LNCAP (cell line): ENCODE measurements at regions not wholly inside any gene's neighbourhood (a gene's known extent, or its start where the extent isn't known, plus 50 kb on each side); places are given as distances from the start of the nearest gene placed in this dataset.

Source experiments
- CTCF ChIP-seq: fragments of 450-650 bp; IDR thresholded peaks from 2 replicates; pipeline ENCODE4 v1.5.1; 2017; ENCODE audit warnings: mild to moderate bottlenecking

- TF ChIP-seq CTCF, result no peak
These were observed 1012.8 kb upstream of the EDIL3 start for GRCh38 chr5:85397451-85397850.

- TF ChIP-seq CTCF, result no peak
These were observed 1043.8 kb upstream of the EDIL3 start for GRCh38 chr5:85428426-85428934.

DNA sequence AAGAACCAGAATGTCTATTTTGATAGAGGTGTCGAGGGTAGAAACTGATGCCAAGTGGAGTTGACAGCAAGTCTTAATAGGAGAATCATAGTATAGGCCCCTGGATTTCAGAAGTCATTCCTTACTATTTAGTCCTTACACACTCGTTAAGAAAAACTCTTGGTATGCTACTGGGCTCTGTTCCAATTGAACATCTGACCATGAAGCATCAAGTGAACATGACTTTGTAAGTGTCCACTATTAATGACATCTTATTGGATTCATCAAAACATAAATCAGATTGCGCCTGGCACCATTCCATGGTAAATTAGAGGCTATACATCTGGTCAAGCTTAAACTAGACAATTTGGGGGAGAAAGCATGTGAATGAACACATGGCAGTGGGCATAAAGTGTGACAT lies 1056.5 kb upstream of the EDIL3 start:
- no peak for TF ChIP-seq CTCF

DNA sequence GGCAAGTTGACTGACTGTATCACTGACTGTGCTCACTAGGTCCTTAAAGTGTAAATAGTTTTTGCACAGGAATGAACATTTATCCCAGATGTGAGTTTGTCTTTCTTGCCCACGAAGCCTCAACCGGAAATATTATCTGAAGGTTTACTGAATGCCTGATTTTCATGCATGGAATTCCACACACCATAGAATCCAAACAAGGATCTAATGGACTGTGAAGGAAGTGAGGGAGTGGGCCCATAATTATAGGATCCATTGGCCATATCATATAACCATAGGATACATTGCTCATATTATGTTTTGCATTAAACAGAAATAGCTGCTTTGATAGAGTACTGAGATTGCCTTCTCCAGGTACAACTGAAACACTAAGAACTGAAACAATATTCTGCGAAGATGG lies 1057.2 kb upstream of the EDIL3 start:
- no peak for TF ChIP-seq CTCF

DNA sequence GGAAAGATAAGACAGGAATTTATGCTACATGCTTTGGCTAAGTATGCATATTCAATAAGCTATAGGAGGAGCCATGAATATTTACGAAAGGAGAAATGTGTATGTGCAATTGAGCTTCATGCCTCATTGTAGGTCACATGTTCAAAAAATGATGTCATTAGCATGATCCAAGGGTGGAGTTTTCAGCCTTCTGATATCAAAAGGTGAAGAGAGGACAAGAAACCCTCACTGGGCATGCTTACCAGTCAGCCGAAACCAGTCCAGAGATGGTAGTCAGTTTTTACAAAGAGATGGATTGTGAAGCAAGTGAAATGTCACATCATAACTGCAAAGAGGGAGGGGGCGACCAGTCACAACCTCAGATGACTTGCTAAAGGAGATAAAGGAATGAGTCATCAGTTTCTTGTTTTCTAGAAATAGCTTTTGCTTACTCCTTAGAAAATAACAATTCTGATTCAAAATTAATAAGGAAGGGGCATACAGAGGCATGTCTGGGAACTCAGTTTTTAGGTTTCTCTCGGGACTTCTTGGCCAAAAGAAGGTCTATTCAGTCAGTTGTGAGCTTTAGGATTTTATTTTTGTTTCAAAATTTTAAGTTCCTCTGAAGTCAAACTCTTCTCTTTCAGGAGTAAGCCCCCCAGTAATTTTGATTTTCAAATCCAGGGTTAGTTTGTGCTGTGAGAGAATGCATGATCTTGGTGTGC lies 1067.8 kb upstream of the EDIL3 start:
- no peak for TF ChIP-seq CTCF

DNA sequence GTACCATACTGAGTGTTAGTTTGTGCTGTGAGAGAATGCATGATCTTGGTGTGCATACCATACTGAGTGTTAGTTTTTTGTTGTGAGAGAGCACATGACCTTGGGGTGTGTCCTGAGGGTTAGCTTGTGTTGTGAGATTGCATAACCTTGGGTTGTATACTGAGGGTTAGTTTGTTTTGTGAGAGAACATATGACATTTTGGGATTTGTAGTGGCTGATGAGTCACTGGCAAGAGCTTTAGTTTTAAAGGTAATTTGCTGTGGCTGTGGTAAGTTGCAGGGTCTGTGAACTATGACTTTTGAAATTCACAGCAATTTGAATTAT lies 1068.3 kb upstream of the EDIL3 start:
- TF ChIP-seq CTCF, result no peak

- no peak for TF ChIP-seq CTCF
These were observed 1073.6 kb upstream of the EDIL3 start for GRCh38 chr5:85458319-85458718.

GRCh38 chr5:85462957-85463356 lies 1078.3 kb upstream of the EDIL3 start:
- TF ChIP-seq CTCF, result no peak
